HFFc6 (cell line): ENCODE measurements at regions not wholly inside any gene's neighbourhood (a gene's known extent, or its start where the extent isn't known, plus 50 kb on each side); places are given as distances from the start of the nearest gene placed in this dataset.

Source experiments
- DNase-seq: peaks from one replicate; pipeline ENCODE4 v3.0.0-alpha.2; 2018
- H3K27ac Mint-ChIP-seq: 2 replicates; pipeline ENCODE4 v1.8.0; 2020; ENCODE audit warnings: mild to moderate bottlenecking, mixed read lengths
- H3K27me3 Mint-ChIP-seq: 2 replicates; pipeline ENCODE4 v1.8.0; 2021; ENCODE audit warnings: mild to moderate bottlenecking, moderate library complexity, mixed read lengths; ENCODE audit not compliant: insufficient read depth
- H3K36me3 Mint-ChIP-seq: 2 replicates; pipeline ENCODE4 v1.8.0; 2021; ENCODE audit warnings: low read depth, mixed read lengths
- H3K4me1 Mint-ChIP-seq: 2 replicates; pipeline ENCODE4 v1.8.0; 2020; ENCODE audit warnings: low read depth, mixed read lengths
- H3K4me3 Mint-ChIP-seq: 2 replicates; pipeline ENCODE4 v1.8.0; 2020; ENCODE audit warnings: mild to moderate bottlenecking, moderate library complexity, mixed read lengths
- H3K9me3 Mint-ChIP-seq: 2 replicates; pipeline ENCODE4 v1.8.0; 2020; ENCODE audit warnings: mild to moderate bottlenecking, mixed read lengths
- CTCF ChIP-seq: fragments of 200-600 bp; sonication (generic); IDR thresholded peaks from 2 replicates; pipeline ENCODE4 v1.5.0; 2021; ENCODE audit warnings: antibody characterized with exemption, mild to moderate bottlenecking

GRCh38 chr14:27063959-27064358 is 466.1 kb upstream of the NOVA1 start:
- peaks cover 34% of the 10 kb centered on the region for H3K9me3 Mint-ChIP-seq
- TF ChIP-seq CTCF, result no peak
- peaks cover 1% of the 10 kb centered on the region; the same call in 1 of the 2 replicates for H3K27me3 Mint-ChIP-seq
- H3K4me3 Mint-ChIP-seq, result no peak overlapping the region
- no peak for DNase-seq
- no peaks in the 10 kb centered on the region for H3K4me1 Mint-ChIP-seq
- H3K36me3 Mint-ChIP-seq, result no peaks in the 10 kb centered on the region
- no peak overlapping the region for H3K27ac Mint-ChIP-seq

- no peak overlapping the region for H3K4me3 Mint-ChIP-seq
- H3K27ac Mint-ChIP-seq, result no peak overlapping the region
- H3K36me3 Mint-ChIP-seq, result no peaks in the 10 kb centered on the region
- no peaks in the 10 kb centered on the region for H3K4me1 Mint-ChIP-seq
- no peak for DNase-seq
- peaks cover 38% of the 10 kb centered on the region for H3K9me3 Mint-ChIP-seq
- H3K27me3 Mint-ChIP-seq, result peaks cover 1% of the 10 kb centered on the region; the same call in 1 of the 2 replicates
- TF ChIP-seq CTCF, result no peak
Measured at GRCh38 chr14:27065886-27066285, 468.1 kb upstream of the NOVA1 start.

GRCh38 chr14:27067961-27068360 is 470.1 kb upstream of the NOVA1 start:
- no peaks in the 10 kb centered on the region for H3K36me3 Mint-ChIP-seq
- no peak for TF ChIP-seq CTCF

GRCh38 chr14:27072589-27072988 is 474.8 kb upstream of the NOVA1 start:
- no peaks in the 10 kb centered on the region for H3K27me3 Mint-ChIP-seq
- no peaks in the 10 kb centered on the region for H3K4me1 Mint-ChIP-seq
- no peak overlapping the region for H3K4me3 Mint-ChIP-seq
- H3K9me3 Mint-ChIP-seq, result peaks cover 32% of the 10 kb centered on the region
- no peak for TF ChIP-seq CTCF
- H3K36me3 Mint-ChIP-seq, result no peaks in the 10 kb centered on the region
- H3K27ac Mint-ChIP-seq, result no peak overlapping the region
- no peak for DNase-seq

More at GRCh38 chr14:27067961-27068360, 470.1 kb upstream of the NOVA1 start:
- no peak overlapping the region for H3K27ac Mint-ChIP-seq
- no peak for DNase-seq
- peaks cover 1% of the 10 kb centered on the region; the same call in 1 of the 2 replicates for H3K27me3 Mint-ChIP-seq
- H3K4me1 Mint-ChIP-seq, result no peaks in the 10 kb centered on the region
- H3K9me3 Mint-ChIP-seq, result peaks cover 31% of the 10 kb centered on the region
- H3K4me3 Mint-ChIP-seq, result no peak overlapping the region

GRCh38 chr14:27075503-27075902 is 477.7 kb upstream of the NOVA1 start:
- DNase-seq, result no peak
- no peak overlapping the region for H3K27ac Mint-ChIP-seq
- no peak for TF ChIP-seq CTCF

GRCh38 chr14:27077214-27077613 is 479.4 kb upstream of the NOVA1 start:
- no peak for DNase-seq
- Mint-ChIP-seq H3K36me3 (no peaks in the 10 kb centered on the region), H3K9me3 (peaks cover 42% of the 10 kb centered on the region), H3K27me3 (no peaks in the 10 kb centered on the region), H3K27ac (no peak overlapping the region), H3K4me1 (no peaks in the 10 kb centered on the region), H3K4me3 (no peak overlapping the region)
- no peak for TF ChIP-seq CTCF

More at GRCh38 chr14:27075503-27075902, 477.7 kb upstream of the NOVA1 start:
- Mint-ChIP-seq H3K4me3 (no peak overlapping the region), H3K4me1 (no peaks in the 10 kb centered on the region), H3K27me3 (no peaks in the 10 kb centered on the region), H3K9me3 (peaks cover 43% of the 10 kb centered on the region), H3K36me3 (no peaks in the 10 kb centered on the region)
